Suppressor macrophage treated with lipopolysaccharide for 4 hours (primary cell): ENCODE measurements at regions not wholly inside any gene's neighbourhood (a gene's known extent, or its start where the extent isn't known, plus 50 kb on each side); places are given as distances from the start of the nearest gene placed in this dataset.

Experiments
- DNase-seq: peaks from one replicate; pipeline ENCODE4 v3.0.0-alpha.2; 2020

- DNase-seq, result no peak
Observed at GRCh38 chr20:57112448-57112847, 154.0 kb downstream of the BMP7 start.

DNA sequence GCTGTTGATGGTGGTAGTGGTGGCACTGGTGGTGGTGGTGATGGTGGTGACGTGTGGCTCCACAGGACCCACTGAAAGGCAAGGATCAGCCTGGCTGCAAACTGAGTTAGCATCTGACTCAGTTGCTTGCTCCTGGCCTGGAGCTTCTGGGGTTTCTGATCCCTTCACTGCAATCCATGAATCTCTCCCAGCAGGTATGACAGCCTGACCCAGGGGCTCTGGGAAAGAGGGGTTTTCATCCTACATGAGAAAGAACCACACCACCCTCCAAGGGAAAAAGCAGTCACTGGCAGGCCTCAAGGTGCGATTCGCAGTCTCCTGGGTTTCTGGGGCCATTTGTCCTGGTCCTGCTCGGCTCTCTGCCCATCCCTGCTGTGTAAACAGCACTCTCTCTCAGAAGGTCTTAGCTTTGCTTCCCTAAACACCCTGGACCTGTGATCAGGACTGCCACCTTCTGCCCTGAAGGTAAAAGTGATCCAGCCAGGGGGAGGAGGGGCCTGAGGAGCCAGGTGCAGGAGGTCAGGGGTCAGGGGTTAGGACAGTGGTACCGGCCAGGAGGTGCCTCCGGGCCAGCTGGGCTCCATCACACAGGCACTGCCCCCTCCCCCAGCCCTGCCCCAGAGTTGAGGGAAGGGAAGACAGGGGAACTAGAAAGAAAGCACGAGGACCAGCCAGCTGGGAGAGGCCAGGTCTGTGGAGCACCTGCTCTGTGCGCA is 152.0 kb downstream of the BMP7 start:
- no peak for DNase-seq

- no peak for DNase-seq
Observed at GRCh38 chr20:57117296-57117695, 149.1 kb downstream of the BMP7 start.

GRCh38 chr20:57118107-57118769 is 148.2 kb downstream of the BMP7 start:
- DNase-seq, result no peak
